ENCODE measurements at regions not wholly inside any gene's neighbourhood (a gene's known extent, or its start where the extent isn't known, plus 50 kb on each side); places are given as distances from the start of the nearest gene placed in this dataset.

- TF ChIP-seq CTCF (IDR thresholded peaks at IDR 0.05; ENCODE audit: poor library complexity, severe bottlenecking): no peak
- no peak for TF ChIP-seq TAF1 (IDR thresholded peaks at IDR 0.05; ENCODE audit: low read depth)
- no peak for TF ChIP-seq REST (IDR thresholded peaks at IDR 0.05; ENCODE audit: borderline replicate concordance)
- no peak for TF ChIP-seq POLR2AphosphoS5 (IDR thresholded peaks at IDR 0.05)
- TF ChIP-seq EP300 (conservative IDR thresholded peaks at IDR 0.05; ENCODE audit: poor library complexity, severe bottlenecking): no peak
Observed at GRCh38 chr14:97061714-97062113, 264.5 kb downstream of the VRK1 start.

Measured in neural cell (in vitro differentiated cells).